ENCODE measurements at regions not wholly inside any gene's neighbourhood (a gene's known extent, or its start where the extent isn't known, plus 50 kb on each side); places are given as distances from the start of the nearest gene placed in this dataset.

GRCh38 chr6:96460052-96460700 lies 61.4 kb upstream of the UFL1 start:
- Histone ChIP-seq H3K27ac (no peak overlapping the region), H3K4me2 (no peak overlapping the region), H3K9me3 (ENCODE audit: low read depth) (no peaks in the 10 kb centered on the region), H3K27me3 (no peaks in the 10 kb centered on the region), H3K4me1 (ENCODE audit: insufficient read depth) (no peaks in the 10 kb centered on the region), H2AFZ (no peak overlapping the region), H3K4me3 (no peak overlapping the region), H3K9me2 (replicated peaks; ENCODE audit: insufficient read depth) (no peaks in the 10 kb centered on the region), H3K36me3 (replicated peaks; ENCODE audit: insufficient read depth, low read depth) (no peaks in the 10 kb centered on the region), H3K79me2 (no peaks in the 10 kb centered on the region), H4K20me1 (ENCODE audit: insufficient read depth, poor library complexity, severe bottlenecking) (no peaks in the 10 kb centered on the region)
- TF ChIP-seq CTCF (IDR thresholded peaks at IDR 0.05; ENCODE audit: poor library complexity) (no peak), EZH2 (IDR thresholded peaks at IDR 0.05; ENCODE audit: borderline replicate concordance) (no peak), EZH2phosphoT487 (IDR thresholded peaks at IDR 0.05; ENCODE audit: low read depth, severe bottlenecking, unreplicated experiment) (no peak)
- 88% methylated on average over 6 of the region's 6 CpGs for WGBS (ENCODE audit: low lambda C conversion rate, missing lambda C conversion rate)
- DNase-seq (ENCODE audit: low spot score) = no peak

GRCh38 chr6:96465321-96465903 lies 56.2 kb upstream of the UFL1 start:
- H3K79me2 ChIP-seq = no peaks in the 10 kb centered on the region
- H3K36me3 ChIP-seq (replicated peaks; ENCODE audit: insufficient read depth, low read depth) = no peaks in the 10 kb centered on the region
- 84% methylated on average over 3 of the region's 3 CpGs for WGBS (ENCODE audit: low lambda C conversion rate, missing lambda C conversion rate)
- H3K9me2 ChIP-seq (replicated peaks; ENCODE audit: insufficient read depth) = no peaks in the 10 kb centered on the region
- no peak overlapping the region for H3K4me3 ChIP-seq
- no peak for DNase-seq (ENCODE audit: low spot score)
- H3K4me1 ChIP-seq (ENCODE audit: insufficient read depth) = no peaks in the 10 kb centered on the region
- no peaks in the 10 kb centered on the region for H3K27me3 ChIP-seq
- H3K4me2 ChIP-seq = no peak overlapping the region
- H3K27ac ChIP-seq = no peak overlapping the region
- no peaks in the 10 kb centered on the region for H4K20me1 ChIP-seq (ENCODE audit: insufficient read depth, poor library complexity, severe bottlenecking)
- no peaks in the 10 kb centered on the region for H3K9me3 ChIP-seq (ENCODE audit: low read depth)
- no peak overlapping the region for H2AFZ ChIP-seq
- TF ChIP-seq EZH2 (IDR thresholded peaks at IDR 0.05; ENCODE audit: borderline replicate concordance) = no peak
- TF ChIP-seq EZH2phosphoT487 (IDR thresholded peaks at IDR 0.05; ENCODE audit: low read depth, severe bottlenecking, unreplicated experiment) = no peak
- TF ChIP-seq CTCF (IDR thresholded peaks at IDR 0.05; ENCODE audit: poor library complexity) = no peak

- no peaks in the 10 kb centered on the region for H3K36me3 ChIP-seq (replicated peaks; ENCODE audit: insufficient read depth, low read depth)
- no peaks in the 10 kb centered on the region for H3K27me3 ChIP-seq
Measured at GRCh38 chr6:96466147-96466863, 55.3 kb upstream of the UFL1 start.

More at GRCh38 chr6:96466147-96466863, 55.3 kb upstream of the UFL1 start:
- H3K9me3 ChIP-seq (ENCODE audit: low read depth) = no peaks in the 10 kb centered on the region
- H3K79me2 ChIP-seq = no peaks in the 10 kb centered on the region
- DNase-seq (ENCODE audit: low spot score) = no peak
- TF ChIP-seq EZH2 (IDR thresholded peaks at IDR 0.05; ENCODE audit: borderline replicate concordance) (no peak), EZH2phosphoT487 (IDR thresholded peaks at IDR 0.05; ENCODE audit: low read depth, severe bottlenecking, unreplicated experiment) (no peak), CTCF (IDR thresholded peaks at IDR 0.05; ENCODE audit: poor library complexity) (no peak)
- H3K9me2 ChIP-seq (replicated peaks; ENCODE audit: insufficient read depth) = no peaks in the 10 kb centered on the region
- H3K4me1 ChIP-seq (ENCODE audit: insufficient read depth) = no peaks in the 10 kb centered on the region
- H3K27ac ChIP-seq = no peak overlapping the region
- H2AFZ ChIP-seq = no peak overlapping the region
- 87% methylated on average over 2 of the region's 2 CpGs for WGBS (ENCODE audit: low lambda C conversion rate, missing lambda C conversion rate)
- no peak overlapping the region for H3K4me2 ChIP-seq
- H4K20me1 ChIP-seq (ENCODE audit: insufficient read depth, poor library complexity, severe bottlenecking) = no peaks in the 10 kb centered on the region
- no peak overlapping the region for H3K4me3 ChIP-seq
